ENCODE measurements at regions not wholly inside any gene's neighbourhood (a gene's known extent, or its start where the extent isn't known, plus 50 kb on each side); places are given as distances from the start of the nearest gene placed in this dataset.
A peak's percentile ranks its signal among the peaks of the same experiment; 100 is the strongest.

DNA sequence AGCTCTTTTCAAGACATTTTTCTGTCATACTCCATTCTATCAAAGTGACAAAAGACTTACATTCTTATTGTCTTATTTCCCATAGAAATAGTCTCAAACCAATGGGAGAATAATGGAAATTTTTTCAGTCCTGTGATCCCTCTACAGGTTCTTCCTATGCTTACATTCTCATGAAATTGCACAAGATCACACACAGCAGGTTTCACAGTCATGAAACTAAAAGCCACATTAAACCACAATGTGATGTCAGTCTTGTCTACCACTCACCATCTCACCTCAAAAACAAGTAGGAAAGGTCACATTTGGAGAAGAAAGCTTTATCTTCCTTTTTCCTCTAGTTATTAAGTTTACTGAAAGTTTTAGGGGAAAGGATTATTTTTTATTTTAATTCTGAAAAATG is 161.0 kb upstream of the RORA start:
- no peak for TF ChIP-seq POLR2AphosphoS5 (IDR thresholded peaks at IDR 0.05)
- peak; percentile 43 for TF ChIP-seq RAD21 (conservative IDR thresholded peaks at IDR 0.05)
- TF ChIP-seq CTCF (IDR thresholded peaks at IDR 0.05; ENCODE audit: poor library complexity, severe bottlenecking), result peak; percentile 45
- TF ChIP-seq EZH2 (IDR thresholded peaks at IDR 0.05; ENCODE audit: borderline replicate concordance, insufficient read depth, low read length, poor library complexity, severe bottlenecking), result no peak
- TF ChIP-seq EP300 (conservative IDR thresholded peaks at IDR 0.05; ENCODE audit: poor library complexity, severe bottlenecking), result peak; percentile 43
- TF ChIP-seq REST (IDR thresholded peaks at IDR 0.05; ENCODE audit: borderline replicate concordance), result no peak
- no peak for TF ChIP-seq MXI1 (conservative IDR thresholded peaks at IDR 0.05; ENCODE audit: poor library complexity, severe bottlenecking)
- TF ChIP-seq TAF1 (IDR thresholded peaks at IDR 0.05; ENCODE audit: low read depth), result no peak
- no peak for TF ChIP-seq SMC3 (conservative IDR thresholded peaks at IDR 0.05; ENCODE audit: poor library complexity)

Data from neural cell (in vitro differentiated cells).